ENCODE measurements at regions not wholly inside any gene's neighbourhood (a gene's known extent, or its start where the extent isn't known, plus 50 kb on each side); places are given as distances from the start of the nearest gene placed in this dataset.

- DNase-seq = no peak
These were observed 633.0 kb upstream of the FAM241A start for GRCh38 chr4:111512081-111512783.

- no peak for DNase-seq
These were observed 625.6 kb upstream of the FAM241A start for GRCh38 chr4:111519683-111520082.

GRCh38 chr4:111530446-111530845 is 614.8 kb upstream of the FAM241A start:
- DNase-seq = no peak

GRCh38 chr4:111535792-111536191 is 609.5 kb upstream of the FAM241A start:
- no peak for DNase-seq

- DNase-seq = no peak
These were observed 608.1 kb upstream of the FAM241A start for GRCh38 chr4:111537165-111537564.

- DNase-seq = no peak
These were observed 607.4 kb upstream of the FAM241A start for GRCh38 chr4:111537871-111538270.

GRCh38 chr4:111540671-111541070 is 604.6 kb upstream of the FAM241A start:
- DNase-seq = no peak

- no peak for DNase-seq
These were observed 603.2 kb upstream of the FAM241A start for GRCh38 chr4:111542056-111542455.

- DNase-seq = no peak
These were observed 598.4 kb upstream of the FAM241A start for GRCh38 chr4:111546881-111547280.

GRCh38 chr4:111556141-111556781 is 589.0 kb upstream of the FAM241A start:
- DNase-seq = no peak

GRCh38 chr4:111556851-111557250 is 588.4 kb upstream of the FAM241A start:
- DNase-seq = no peak

GRCh38 chr4:111562826-111563225 is 582.4 kb upstream of the FAM241A start:
- DNase-seq = no peak

- no peak for DNase-seq
These were observed 572.8 kb upstream of the FAM241A start for GRCh38 chr4:111572470-111572869.

GRCh38 chr4:111573386-111573785 is 571.9 kb upstream of the FAM241A start:
- DNase-seq = no peak

GRCh38 chr4:111579767-111580166 is 565.5 kb upstream of the FAM241A start:
- no peak for DNase-seq

- DNase-seq = no peak
These were observed 549.8 kb upstream of the FAM241A start for GRCh38 chr4:111595456-111595855.

- no peak for DNase-seq
These were observed 548.8 kb upstream of the FAM241A start for GRCh38 chr4:111596491-111596890.

- DNase-seq = no peak
These were observed 543.6 kb upstream of the FAM241A start for GRCh38 chr4:111601671-111602070.

GRCh38 chr4:111602848-111603247 is 542.4 kb upstream of the FAM241A start:
- DNase-seq = no peak

GRCh38 chr4:111605111-111605510 is 540.1 kb upstream of the FAM241A start:
- no peak for DNase-seq

- DNase-seq = no peak
These were observed 534.6 kb upstream of the FAM241A start for GRCh38 chr4:111610681-111611080.

GRCh38 chr4:111618908-111619307 is 526.3 kb upstream of the FAM241A start:
- DNase-seq = no peak

- no peak for DNase-seq
These were observed 516.8 kb upstream of the FAM241A start for GRCh38 chr4:111628437-111628836.

GRCh38 chr4:111630705-111631104 is 514.5 kb upstream of the FAM241A start:
- DNase-seq = no peak
